D721Med (cell line): ENCODE measurements at regions not wholly inside any gene's neighbourhood (a gene's known extent, or its start where the extent isn't known, plus 50 kb on each side); places are given as distances from the start of the nearest gene placed in this dataset.

Experiments
- DNase-seq: peaks from one replicate; pipeline ENCODE4 v3.0.0; 2011; ENCODE audit warnings: low spot score; ENCODE audit not compliant: insufficient read length
- FAIRE-seq: peaks from 2 replicates; lab custom pipeline; 2011; peaks lifted over from hg19 to GRCh38; lab: Jason Lieb, UNC
- CTCF ChIP-seq: IDR thresholded peaks from 2 replicates; pipeline ENCODE4 v1.5.1; 2012; ENCODE audit warnings: mild to moderate bottlenecking, control low read depth; ENCODE audit not compliant: insufficient read depth; ENCODE audit errors: missing control alignments

GRCh38 chr7:10412422-10413019 lies 561.2 kb upstream of the PHF14 start:
- no peak for DNase-seq
- peak; percentile 70 for TF ChIP-seq CTCF
- FAIRE-seq = peak; percentile 88

- FAIRE-seq (no peak), DNase-seq (no peak)
- no peak for TF ChIP-seq CTCF
These were observed 554.7 kb upstream of the PHF14 start for GRCh38 chr7:10418985-10419384.

GRCh38 chr7:10429031-10429430 lies 544.6 kb upstream of the PHF14 start:
- DNase-seq = no peak
- FAIRE-seq = no peak
- no peak for TF ChIP-seq CTCF

GRCh38 chr7:10429511-10429910 lies 544.2 kb upstream of the PHF14 start:
- FAIRE-seq (no peak), DNase-seq (no peak)
- TF ChIP-seq CTCF = no peak

GRCh38 chr7:10436302-10436701 lies 537.4 kb upstream of the PHF14 start:
- TF ChIP-seq CTCF = no peak
- FAIRE-seq (no peak), DNase-seq (no peak)

- TF ChIP-seq CTCF = no peak
- FAIRE-seq (no peak), DNase-seq (no peak)
These were observed 534.6 kb upstream of the PHF14 start for GRCh38 chr7:10439027-10439426.

GRCh38 chr7:10455936-10456335 lies 517.7 kb upstream of the PHF14 start:
- FAIRE-seq (no peak), DNase-seq (no peak)
- TF ChIP-seq CTCF = no peak
